NOMO-1 (cell line): ENCODE measurements at regions not wholly inside any gene's neighbourhood (a gene's known extent, or its start where the extent isn't known, plus 50 kb on each side); places are given as distances from the start of the nearest gene placed in this dataset.

Experiments used
- DNase-seq, 2 experiments: peaks; one replicate each; lab custom pipeline; 2025; ENCODE audit not compliant: unreplicated experiment in 2 of 2; lab: John Stamatoyannopoulos, UW

- DNase-seq = peak; percentile 82 to 98
These were observed 165.6 kb upstream of the S100G start for GRCh38 chrX:16484338-16484737.

- no peak for DNase-seq
These were observed 162.2 kb upstream of the S100G start for GRCh38 chrX:16487620-16488385.

GRCh38 chrX:16488959-16489358, 161.0 kb upstream of the S100G start:
- no peak for DNase-seq

- no peak for DNase-seq
These were observed 158.5 kb upstream of the S100G start for GRCh38 chrX:16491461-16491860.

- no peak for DNase-seq
These were observed 153.8 kb upstream of the S100G start for GRCh38 chrX:16496175-16496574.

GRCh38 chrX:16511796-16512776, 137.9 kb upstream of the S100G start:
- no peak for DNase-seq

GRCh38 chrX:16516232-16516876, 133.6 kb upstream of the S100G start:
- DNase-seq = peak; percentile 8 to 57

- no peak for DNase-seq
These were observed 132.8 kb upstream of the S100G start for GRCh38 chrX:16517039-16517605.

- no peak for DNase-seq
These were observed 131.8 kb upstream of the S100G start for GRCh38 chrX:16518131-16518530.

- DNase-seq = peak; percentile 21 to 52
These were observed 125.6 kb upstream of the S100G start for GRCh38 chrX:16524316-16524715.

GRCh38 chrX:16526003-16526402, 124.0 kb upstream of the S100G start:
- no peak for DNase-seq

- peak in 1 of 2 experiments; percentile 23 for DNase-seq
These were observed 121.3 kb upstream of the S100G start for GRCh38 chrX:16528620-16529019.
